ACC112 (cell line): ENCODE measurements at regions not wholly inside any gene's neighbourhood (a gene's known extent, or its start where the extent isn't known, plus 50 kb on each side); places are given as distances from the start of the nearest gene placed in this dataset.

ENCODE experiments used
- H2AFZ ChIP-seq: fragments of 200-600 bp; sonication (generic); one replicate; pipeline ENCODE4 v1.6.0; 2017; ENCODE audit warnings: antibody characterized with exemption, low read length; ENCODE audit not compliant: unreplicated experiment
- H3K27ac ChIP-seq: fragments of 200-600 bp; sonication (generic); 2 replicates; pipeline ENCODE4 v1.5.1; 2014; ENCODE audit warnings: low read depth, mild to moderate bottlenecking, antibody characterized with exemption, low read length, moderate library complexity
- H3K27me3 ChIP-seq: fragments of 200-600 bp; sonication (generic); 2 replicates; pipeline ENCODE4 v1.6.1; 2014; ENCODE audit warnings: mild to moderate bottlenecking, antibody characterized with exemption, low read length, moderate library complexity, mixed read lengths; ENCODE audit not compliant: insufficient read depth
- H3K36me3 ChIP-seq: fragments of 200-600 bp; sonication (generic); 2 replicates; pipeline ENCODE4 v1.6.1; 2016; ENCODE audit warnings: mild to moderate bottlenecking, antibody characterized with exemption, low read length, moderate library complexity, mixed read lengths; ENCODE audit not compliant: insufficient read depth
- H3K4me1 ChIP-seq: fragments of 200-600 bp; sonication (generic); one replicate; pipeline ENCODE4 v1.6.1; 2016; ENCODE audit warnings: low read length, mixed read lengths; ENCODE audit not compliant: insufficient read depth, unreplicated experiment, control insufficient read depth
- H3K4me3 ChIP-seq: fragments of 200-600 bp; sonication (generic); 2 replicates; pipeline ENCODE4 v1.5.1; 2014; ENCODE audit warnings: mild to moderate bottlenecking, low read depth, low read length
- H3K79me2 ChIP-seq: fragments of 200-600 bp; sonication (generic); one replicate; pipeline ENCODE4 v1.6.0; 2016; ENCODE audit warnings: low read length; ENCODE audit not compliant: control insufficient read depth, unreplicated experiment, insufficient read depth

GRCh38 chr2:180577567-180577966, 402.8 kb upstream of the UBE2E3 start:
- Histone ChIP-seq H3K4me3 (no peak overlapping the region), H3K27me3 (no peaks in the 10 kb centered on the region), H2AFZ (no peak overlapping the region), H3K36me3 (no peaks in the 10 kb centered on the region), H3K79me2 (no peaks in the 10 kb centered on the region), H3K4me1 (peaks cover 5% of the 10 kb centered on the region), H3K27ac (no peak overlapping the region)

GRCh38 chr2:180573951-180574350, 406.5 kb upstream of the UBE2E3 start:
- Histone ChIP-seq H3K27ac (no peak overlapping the region), H2AFZ (no peak overlapping the region)

DNA sequence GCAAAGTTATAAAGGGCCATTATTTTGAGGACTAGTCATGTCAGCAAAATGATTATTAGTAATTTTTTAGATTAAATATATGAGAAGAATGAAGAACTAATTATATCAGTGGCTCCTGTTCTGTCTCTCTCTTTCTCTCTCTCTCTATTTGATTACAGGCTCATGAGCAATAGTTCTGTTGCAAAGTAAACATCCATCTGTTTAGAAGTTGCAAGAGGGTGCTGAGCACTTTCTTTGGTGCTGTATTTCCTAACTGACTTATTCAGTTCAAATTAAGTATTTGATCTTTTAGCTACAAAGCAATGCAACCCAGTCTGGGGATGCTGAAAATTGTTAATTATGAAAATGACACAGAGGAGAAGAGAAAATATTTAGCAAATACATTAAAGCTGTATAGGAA, 408.1 kb upstream of the UBE2E3 start:
- Histone ChIP-seq H2AFZ (no peak overlapping the region), H3K4me1 (peaks cover 17% of the 10 kb centered on the region), H3K27ac (no peak overlapping the region), H3K4me3 (no peak overlapping the region), H3K27me3 (no peaks in the 10 kb centered on the region), H3K36me3 (no peaks in the 10 kb centered on the region), H3K79me2 (no peaks in the 10 kb centered on the region)

More at GRCh38 chr2:180573951-180574350, 406.5 kb upstream of the UBE2E3 start:
- no peaks in the 10 kb centered on the region for H3K79me2 ChIP-seq
- H3K4me1 ChIP-seq = peaks cover 17% of the 10 kb centered on the region
- H3K27me3 ChIP-seq = no peaks in the 10 kb centered on the region
- no peak overlapping the region for H3K4me3 ChIP-seq
- no peaks in the 10 kb centered on the region for H3K36me3 ChIP-seq

DNA sequence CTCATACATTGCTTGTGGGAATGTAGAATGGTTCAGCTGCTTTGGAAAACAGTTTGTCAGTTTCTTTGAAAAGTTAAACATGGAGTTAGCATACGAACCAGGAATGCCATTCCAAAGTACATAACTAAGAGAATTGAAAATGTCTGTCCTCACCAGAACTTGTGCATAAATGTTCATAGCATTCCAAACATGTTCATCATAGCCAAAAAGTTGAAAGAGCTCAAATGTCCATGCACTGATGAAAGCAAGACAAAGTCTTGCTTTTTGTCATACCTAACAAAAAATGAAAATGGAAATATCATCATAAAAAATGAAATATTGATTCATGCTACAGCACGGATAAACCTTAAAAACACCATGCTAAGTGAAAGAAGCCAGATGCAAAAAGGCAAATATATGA, 408.8 kb upstream of the UBE2E3 start:
- Histone ChIP-seq H3K4me3 (no peak overlapping the region), H3K27me3 (no peaks in the 10 kb centered on the region), H2AFZ (peak overlapping the region; percentile 47), H3K4me1 (peaks cover 17% of the 10 kb centered on the region), H3K79me2 (no peaks in the 10 kb centered on the region), H3K27ac (peak overlapping the region; percentile 9; the same call in 1 of the 2 replicates), H3K36me3 (no peaks in the 10 kb centered on the region)

GRCh38 chr2:180570864-180571263, 409.5 kb upstream of the UBE2E3 start:
- Histone ChIP-seq H3K4me1 (peaks cover 17% of the 10 kb centered on the region), H3K27ac (no peak overlapping the region)

GRCh38 chr2:180564051-180564450, 416.4 kb upstream of the UBE2E3 start:
- Histone ChIP-seq H3K27me3 (no peaks in the 10 kb centered on the region), H3K36me3 (no peaks in the 10 kb centered on the region), H3K4me1 (no peaks in the 10 kb centered on the region), H3K79me2 (no peaks in the 10 kb centered on the region), H3K4me3 (no peak overlapping the region), H3K27ac (no peak overlapping the region), H2AFZ (peak overlapping the region; percentile 80)

More at GRCh38 chr2:180570864-180571263, 409.5 kb upstream of the UBE2E3 start:
- Histone ChIP-seq H3K4me3 (no peak overlapping the region), H3K27me3 (no peaks in the 10 kb centered on the region), H2AFZ (no peak overlapping the region), H3K79me2 (no peaks in the 10 kb centered on the region), H3K36me3 (no peaks in the 10 kb centered on the region)

DNA sequence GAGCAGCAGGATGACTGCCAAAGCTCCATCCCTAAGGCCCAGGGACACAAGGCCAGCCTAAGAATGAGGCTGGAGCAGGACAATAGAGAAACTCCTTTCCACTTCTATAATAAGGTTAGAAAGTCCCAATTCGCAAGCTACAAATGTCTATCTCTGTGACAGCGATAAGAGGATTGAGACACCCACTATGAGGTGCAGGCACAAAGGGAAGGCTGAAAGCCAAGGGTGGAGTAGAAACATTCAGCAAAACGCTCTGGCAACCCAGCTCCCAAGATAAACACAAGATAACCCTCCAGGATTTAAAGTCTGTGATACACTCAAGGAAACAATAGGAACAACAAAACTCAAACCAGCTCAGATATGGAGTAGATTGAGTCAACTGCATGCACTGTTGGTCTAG, 418.0 kb upstream of the UBE2E3 start:
- Histone ChIP-seq H2AFZ (peak overlapping the region; percentile 56), H3K27me3 (no peaks in the 10 kb centered on the region), H3K4me1 (no peaks in the 10 kb centered on the region), H3K79me2 (no peaks in the 10 kb centered on the region), H3K27ac (no peak overlapping the region), H3K36me3 (no peaks in the 10 kb centered on the region), H3K4me3 (no peak overlapping the region)

DNA sequence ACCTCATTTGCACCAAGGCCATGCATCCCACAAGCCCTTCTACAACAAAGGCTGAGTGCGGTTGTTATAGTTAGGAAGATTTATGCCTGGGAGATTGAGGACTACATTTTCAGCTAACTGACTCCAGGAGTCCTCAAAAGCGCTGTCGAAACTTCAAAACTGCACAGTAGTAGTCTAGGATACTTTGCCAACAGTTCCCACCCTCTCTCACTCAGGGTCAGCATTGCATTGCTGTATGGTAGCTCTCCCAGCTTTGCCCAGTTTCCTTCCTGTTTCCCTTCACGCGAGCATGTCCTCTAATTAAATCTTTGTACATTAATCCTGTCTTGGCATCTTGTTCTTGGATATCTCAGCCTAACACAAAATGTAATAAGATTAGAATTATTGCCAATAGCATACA, 420.6 kb upstream of the UBE2E3 start:
- Histone ChIP-seq H3K4me3 (no peak overlapping the region), H3K27me3 (no peaks in the 10 kb centered on the region), H3K4me1 (no peaks in the 10 kb centered on the region), H3K36me3 (no peaks in the 10 kb centered on the region), H3K27ac (no peak overlapping the region), H2AFZ (peak overlapping the region; percentile 29), H3K79me2 (no peaks in the 10 kb centered on the region)

GRCh38 chr2:180559038-180559437, 421.4 kb upstream of the UBE2E3 start:
- Histone ChIP-seq H3K4me1 (no peaks in the 10 kb centered on the region), H3K36me3 (no peaks in the 10 kb centered on the region), H3K79me2 (no peaks in the 10 kb centered on the region), H3K27me3 (no peaks in the 10 kb centered on the region), H3K4me3 (no peak overlapping the region), H3K27ac (no peak overlapping the region), H2AFZ (no peak overlapping the region)

- no peaks in the 10 kb centered on the region for H3K79me2 ChIP-seq
- H3K4me1 ChIP-seq = no peaks in the 10 kb centered on the region
- H3K36me3 ChIP-seq = no peaks in the 10 kb centered on the region
- H3K27me3 ChIP-seq = no peaks in the 10 kb centered on the region
- no peak overlapping the region for H2AFZ ChIP-seq
- no peak overlapping the region for H3K27ac ChIP-seq
- no peak overlapping the region for H3K4me3 ChIP-seq
Measured at GRCh38 chr2:180555391-180555965, 424.9 kb upstream of the UBE2E3 start.

DNA sequence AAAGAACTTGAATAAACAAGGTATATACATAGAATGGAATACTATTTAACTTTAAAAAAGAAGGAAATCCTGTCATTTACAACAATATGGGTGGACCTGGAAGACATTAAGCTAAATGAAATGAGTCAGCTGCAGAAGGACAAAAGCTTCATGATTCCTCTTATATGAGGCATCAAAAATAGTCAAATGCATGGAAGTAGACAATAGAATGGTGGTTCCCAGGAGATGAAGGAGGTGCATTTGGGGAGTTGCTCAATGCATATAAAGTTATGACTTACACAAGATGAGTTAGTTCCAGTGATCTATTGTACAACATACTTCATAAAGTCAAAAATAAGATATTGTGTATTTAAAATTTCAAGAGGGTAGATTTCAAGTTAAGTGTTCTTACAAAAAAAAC, 426.1 kb upstream of the UBE2E3 start:
- H3K36me3 ChIP-seq = no peaks in the 10 kb centered on the region
- H2AFZ ChIP-seq = no peak overlapping the region
- H3K27me3 ChIP-seq = no peaks in the 10 kb centered on the region
- H3K4me3 ChIP-seq = no peak overlapping the region
- H3K4me1 ChIP-seq = no peaks in the 10 kb centered on the region
- no peak overlapping the region for H3K27ac ChIP-seq
- no peaks in the 10 kb centered on the region for H3K79me2 ChIP-seq
